HG02885 (cell line): ENCODE measurements at regions not wholly inside any gene's neighbourhood (a gene's known extent, or its start where the extent isn't known, plus 50 kb on each side); places are given as distances from the start of the nearest gene placed in this dataset.

Experiments used
- ATAC-seq: cut with Tn5 transposase; IDR thresholded peaks from one replicate; pipeline ENCODE4 v1.9.1; 2021; ENCODE audit warnings: mild to moderate bottlenecking; ENCODE audit not compliant: unreplicated experiment, poor library complexity

DNA sequence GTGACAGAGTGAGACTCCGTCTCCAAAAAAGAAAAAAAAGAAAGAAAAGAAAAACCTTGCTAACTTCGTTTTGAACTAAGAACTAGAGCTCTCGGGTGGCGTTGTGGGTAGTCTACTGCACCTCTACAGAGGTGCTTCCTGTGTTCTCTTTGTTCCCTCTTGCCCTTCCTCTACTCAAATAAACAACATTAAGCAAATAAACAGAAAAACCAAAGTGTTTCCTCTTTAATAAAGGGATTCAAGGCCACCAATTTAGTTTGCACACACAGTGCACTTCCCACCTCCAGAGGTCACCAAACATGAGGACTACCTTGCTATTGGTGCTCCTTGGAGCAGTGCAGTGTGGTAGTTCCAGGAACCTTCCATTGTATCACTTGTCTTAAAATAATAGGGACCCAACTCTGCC lies 354.2 kb upstream of the TBL1XR1 start:
- no peak for ATAC-seq

DNA sequence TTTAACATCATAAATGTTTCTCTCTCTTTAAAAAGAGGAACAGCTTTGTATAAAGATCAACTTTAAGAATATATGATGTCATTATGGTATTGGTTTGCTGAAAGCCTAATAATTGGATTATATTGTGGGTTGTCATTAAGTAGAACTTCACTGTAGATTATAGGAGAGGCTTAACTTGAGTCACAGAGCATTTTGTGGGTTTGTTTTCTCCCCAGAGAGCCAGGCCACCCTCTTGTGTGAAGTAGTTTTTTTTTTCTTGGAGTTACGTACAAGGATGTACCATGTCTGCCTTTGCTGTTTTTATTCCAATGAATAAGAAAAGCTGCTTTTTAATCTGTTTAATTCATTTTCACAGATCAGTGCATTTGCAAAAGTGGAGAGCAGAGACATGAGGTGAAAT lies 354.8 kb upstream of the TBL1XR1 start:
- no peak for ATAC-seq

DNA sequence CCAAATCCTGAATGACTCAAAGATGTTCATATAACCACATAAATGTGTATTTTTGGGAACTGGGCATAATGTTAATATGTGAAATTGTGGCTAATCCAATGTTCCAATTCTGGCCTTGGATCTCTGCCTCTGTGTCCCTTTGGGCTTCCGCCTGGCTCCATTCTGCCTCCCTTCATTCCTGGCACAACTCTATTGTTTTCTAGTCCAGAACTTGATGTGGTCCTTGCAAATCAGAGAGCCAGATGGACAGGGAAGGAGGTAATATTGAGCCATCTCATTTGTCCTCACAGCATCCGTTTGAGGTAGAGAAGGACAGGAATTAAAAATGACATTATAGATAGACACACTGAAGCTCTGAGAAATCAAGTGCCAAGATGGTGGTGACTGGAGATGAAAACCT lies 355.7 kb upstream of the TBL1XR1 start:
- no peak for ATAC-seq

DNA sequence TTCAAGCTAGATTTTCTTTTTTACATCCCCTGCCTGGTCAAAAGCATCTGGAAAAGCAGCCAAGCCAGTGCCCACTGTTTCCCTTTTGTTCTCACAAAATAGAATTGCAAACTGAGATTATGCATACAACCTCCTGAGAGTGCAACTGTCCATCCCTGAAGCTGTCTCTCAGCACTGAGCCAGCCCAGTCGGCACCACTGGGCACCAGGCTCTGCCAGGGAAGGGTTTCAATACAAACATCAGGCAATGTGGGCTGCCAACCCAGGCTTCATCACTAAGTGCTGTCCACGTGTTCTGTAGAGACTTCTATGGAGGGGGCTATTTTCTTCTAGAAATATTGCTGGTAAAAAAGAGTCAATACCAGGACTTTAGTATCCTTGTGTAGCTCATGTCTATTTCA lies 356.3 kb upstream of the TBL1XR1 start:
- ATAC-seq = no peak

DNA sequence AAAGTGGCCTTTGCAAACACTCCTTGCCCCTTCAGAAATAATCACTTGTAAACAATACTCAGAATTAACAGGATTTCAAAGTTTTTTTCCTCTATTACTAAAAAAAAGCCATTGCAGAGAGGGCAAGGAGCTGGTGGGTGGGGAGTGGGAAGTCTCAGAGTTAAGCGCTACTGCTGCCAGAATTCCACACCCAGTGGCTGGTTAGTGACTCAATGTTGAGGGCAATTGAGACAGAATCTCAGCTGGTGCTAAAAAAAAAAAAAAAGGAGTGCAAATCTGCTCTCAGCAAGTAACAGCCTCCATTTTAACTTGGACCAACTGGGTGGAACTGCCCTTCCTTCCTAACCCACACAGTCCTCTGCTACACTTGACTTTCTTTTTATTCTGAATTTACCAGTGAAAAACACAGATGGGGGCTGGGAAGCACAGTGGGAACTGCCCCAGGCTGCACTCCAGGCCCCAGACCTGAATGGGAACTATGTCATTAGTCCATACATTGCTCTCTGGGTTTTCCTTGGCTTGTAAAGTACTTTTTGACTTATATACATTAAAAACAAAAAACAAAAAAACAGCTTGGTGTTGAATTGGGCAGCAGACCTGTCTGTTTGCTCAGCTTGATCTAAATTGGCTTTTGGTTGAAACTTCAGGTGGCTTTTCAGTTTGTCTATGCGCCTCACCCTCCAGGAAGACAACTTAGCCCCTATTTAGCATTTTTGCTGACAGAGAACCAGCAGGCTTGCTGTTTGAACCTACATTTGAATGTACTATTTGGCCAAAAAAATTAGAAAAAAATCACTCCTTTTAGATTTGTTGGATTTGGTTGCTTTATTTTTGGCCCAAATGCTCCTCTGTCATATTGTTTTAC lies 357.8 kb upstream of the TBL1XR1 start:
- no peak for ATAC-seq

- ATAC-seq = no peak
Observed at GRCh38 chr3:177557548-177557947, 360.3 kb upstream of the TBL1XR1 start.

DNA sequence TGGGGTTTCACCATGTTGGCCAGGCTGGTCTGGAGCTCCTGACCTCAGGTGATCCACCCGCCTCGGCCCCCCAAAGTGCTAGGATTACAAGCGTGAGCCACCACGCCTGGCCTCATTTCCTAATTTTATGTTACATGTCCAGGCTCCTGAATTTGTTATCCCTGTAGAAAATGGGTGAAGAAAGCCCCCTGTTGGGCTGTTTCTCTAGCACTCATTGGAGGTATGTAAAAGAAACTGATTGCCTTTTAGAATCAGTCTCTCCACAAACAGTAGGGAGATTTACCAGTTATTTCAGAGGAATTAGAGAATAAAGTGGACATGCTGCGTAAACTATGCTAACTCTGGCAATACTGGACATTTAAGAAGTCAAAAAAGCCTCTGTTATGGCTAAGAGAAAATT lies 364.1 kb upstream of the TBL1XR1 start:
- ATAC-seq = no peak

GRCh38 chr3:177561769-177562392 lies 364.6 kb upstream of the TBL1XR1 start:
- no peak for ATAC-seq

DNA sequence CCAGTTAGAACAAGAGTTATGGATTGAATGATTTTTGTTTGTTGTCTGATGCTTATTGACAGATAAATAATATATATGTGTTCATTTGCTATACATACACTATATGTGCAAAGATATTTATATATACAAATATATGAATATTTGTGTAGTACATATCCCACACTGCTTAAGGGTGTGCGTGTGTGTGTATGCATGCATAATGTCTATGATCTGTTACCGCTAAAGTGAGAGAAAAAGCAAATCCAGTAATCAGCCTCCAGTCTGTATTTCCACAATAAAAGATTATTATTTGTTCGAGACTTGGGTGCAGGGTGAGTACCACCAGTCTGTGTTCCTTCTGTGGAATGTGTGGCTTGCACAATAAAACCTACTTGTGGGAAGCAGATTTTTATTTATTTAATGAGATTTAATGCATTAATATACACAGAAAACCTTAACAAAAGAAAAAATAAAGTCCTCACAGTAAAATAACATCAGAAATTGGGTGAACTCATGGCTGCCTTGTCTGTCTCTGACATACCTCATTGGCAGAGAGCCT lies 366.0 kb upstream of the TBL1XR1 start:
- no peak for ATAC-seq

GRCh38 chr3:177563792-177564191 lies 366.5 kb upstream of the TBL1XR1 start:
- no peak for ATAC-seq

- ATAC-seq = no peak
Observed at GRCh38 chr3:177565981-177566380, 368.7 kb upstream of the TBL1XR1 start.

DNA sequence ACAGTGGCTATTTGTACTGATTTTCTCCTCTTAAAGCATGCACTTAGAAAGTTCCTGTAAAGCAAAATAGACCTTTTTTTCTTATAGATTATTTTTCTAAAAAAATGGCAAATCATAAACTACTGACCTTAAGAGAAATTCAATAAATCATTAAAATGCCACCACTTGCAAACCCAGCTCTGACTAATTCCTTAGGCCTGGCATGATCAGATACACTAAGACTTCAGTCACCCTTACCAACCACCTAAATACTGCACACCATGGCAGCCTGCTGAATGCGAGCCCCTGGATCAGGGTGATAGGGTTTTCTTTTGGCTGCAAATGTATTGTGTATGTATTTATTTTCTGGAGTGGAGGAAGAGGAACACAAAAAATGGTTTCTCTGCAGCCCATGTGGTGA lies 370.6 kb upstream of the TBL1XR1 start:
- ATAC-seq = no peak

- no peak for ATAC-seq
Observed at GRCh38 chr3:177569193-177569592, 371.9 kb upstream of the TBL1XR1 start.

GRCh38 chr3:177569875-177570657 lies 372.8 kb upstream of the TBL1XR1 start:
- ATAC-seq = no peak

DNA sequence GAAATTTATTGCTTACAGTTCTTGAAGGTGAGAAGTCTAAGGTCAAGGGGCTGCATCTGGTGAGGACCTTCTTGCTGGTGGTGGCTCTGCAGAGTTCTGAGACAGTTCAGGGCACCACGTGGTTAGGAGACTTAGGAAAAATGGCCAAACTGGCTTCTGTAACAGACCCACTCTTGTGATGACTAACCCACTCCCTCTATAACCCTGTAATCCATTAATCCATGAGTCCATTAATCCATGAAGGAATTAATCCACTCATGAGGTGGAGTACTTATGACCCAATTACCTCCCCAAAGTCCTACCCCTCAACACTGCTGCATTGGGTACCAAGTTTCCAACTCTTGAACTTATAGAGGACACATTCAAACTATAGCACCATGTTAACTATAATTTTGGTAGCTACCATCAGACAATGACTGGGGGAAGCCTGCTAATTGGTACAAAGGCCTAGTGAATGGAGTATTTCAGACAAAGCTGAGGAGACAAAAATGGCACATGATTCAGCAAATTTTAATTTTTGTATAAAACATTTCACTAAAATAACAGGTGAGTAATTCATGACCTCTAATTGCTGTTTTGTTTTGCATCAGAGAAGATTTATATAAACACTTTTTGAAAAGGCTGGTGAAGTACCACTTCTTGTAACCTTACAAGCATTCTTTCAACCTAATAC lies 374.1 kb upstream of the TBL1XR1 start:
- no peak for ATAC-seq

- ATAC-seq = no peak
Observed at GRCh38 chr3:177571944-177572315, 374.6 kb upstream of the TBL1XR1 start.

DNA sequence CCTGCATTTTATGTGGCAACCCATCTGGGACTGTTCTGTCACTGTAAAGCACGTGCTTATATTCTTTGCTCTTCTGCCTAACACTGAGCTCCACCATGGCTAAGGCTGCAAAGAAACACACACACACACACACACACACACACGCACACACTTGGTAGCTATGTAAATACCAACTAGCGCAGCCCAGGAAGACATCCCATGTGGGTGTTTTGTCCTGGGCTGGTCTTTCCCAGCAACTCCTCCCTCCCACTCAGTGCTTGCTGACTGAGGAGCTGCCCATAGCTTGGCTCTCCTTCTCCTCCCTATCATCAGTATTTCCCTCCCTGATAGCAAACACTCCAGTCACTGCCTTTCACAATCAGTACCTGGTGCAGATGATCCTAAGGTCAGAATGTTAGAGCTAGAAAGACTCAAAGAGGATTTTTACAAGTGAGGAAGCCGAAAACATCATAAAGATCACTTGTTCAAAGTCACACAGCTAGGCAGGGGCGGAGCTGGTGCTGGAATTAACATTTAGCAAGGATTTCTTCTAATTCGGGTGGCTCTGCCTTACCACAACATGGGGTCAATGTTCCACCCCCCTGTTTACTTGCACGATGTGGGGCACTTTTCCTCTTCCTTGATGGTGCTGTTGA lies 377.1 kb upstream of the TBL1XR1 start:
- no peak for ATAC-seq

DNA sequence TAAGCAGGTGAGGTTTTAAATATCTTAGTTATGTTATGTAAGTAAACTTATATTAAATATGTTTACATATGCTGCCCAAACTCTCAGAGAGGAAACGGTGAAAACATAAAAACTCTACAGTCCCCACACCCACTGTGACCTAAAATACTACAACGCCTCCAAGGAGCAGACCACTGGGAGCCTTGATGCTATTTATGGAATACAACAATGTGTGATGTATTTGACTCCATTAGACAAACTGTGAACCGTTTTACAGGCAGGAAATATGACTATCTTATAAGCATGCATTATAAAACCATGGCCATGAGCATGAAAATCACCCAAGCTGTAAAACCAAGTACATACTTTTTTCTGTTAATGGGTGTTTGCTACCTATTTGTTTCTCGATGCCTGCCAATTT lies 379.5 kb upstream of the TBL1XR1 start:
- no peak for ATAC-seq

DNA sequence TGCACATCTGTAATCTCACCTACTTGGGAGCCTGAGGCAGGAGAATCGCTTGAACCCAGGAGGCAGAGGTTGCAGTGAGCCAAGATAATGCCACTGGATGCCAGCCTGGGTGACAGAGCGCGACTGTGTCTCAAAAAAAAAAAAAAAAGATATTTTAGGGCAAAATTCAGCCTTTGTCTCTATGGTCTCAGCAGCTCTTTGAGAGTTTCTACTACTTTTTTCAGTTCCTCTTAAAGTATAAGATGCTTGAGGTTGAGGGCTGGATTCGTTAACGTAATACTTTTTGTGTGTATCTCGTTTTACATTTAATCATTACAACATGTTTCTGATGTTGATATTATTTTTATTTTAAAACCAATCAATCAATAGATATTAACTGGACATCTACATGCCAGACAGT lies 381.2 kb upstream of the TBL1XR1 start:
- ATAC-seq = peak; percentile 88

- no peak for ATAC-seq
Observed at GRCh38 chr3:177579419-177579818, 382.1 kb upstream of the TBL1XR1 start.
